ENCODE measurements at regions not wholly inside any gene's neighbourhood (a gene's known extent, or its start where the extent isn't known, plus 50 kb on each side); places are given as distances from the start of the nearest gene placed in this dataset.

- DNase-seq = no peak
Measured at GRCh38 chr15:67992834-67993233, 61.3 kb upstream of the PIAS1 start.

- DNase-seq = no peak
Measured at GRCh38 chr15:67997996-67998395, 56.1 kb upstream of the PIAS1 start.

GRCh38 chr15:67998599-67999133 is 55.4 kb upstream of the PIAS1 start:
- no peak for DNase-seq

GRCh38 chr15:67999320-68000100 is 54.6 kb upstream of the PIAS1 start:
- no peak for DNase-seq

- no peak for DNase-seq
Measured at GRCh38 chr15:68000754-68001153, 53.4 kb upstream of the PIAS1 start.

- DNase-seq = no peak
Measured at GRCh38 chr15:68001811-68002210, 52.3 kb upstream of the PIAS1 start.

GRCh38 chr15:68003297-68003696 is 50.8 kb upstream of the PIAS1 start:
- DNase-seq = no peak
